Trophoblast cell (in vitro differentiated cells and primary cell): ENCODE measurements at regions not wholly inside any gene's neighbourhood (a gene's known extent, or its start where the extent isn't known, plus 50 kb on each side); places are given as distances from the start of the nearest gene placed in this dataset.

Experiments used
- DNase-seq, 2 donors: peaks; one replicate each; pipeline ENCODE4 v3.0.0-alpha.2; 2016
- H2AFZ ChIP-seq: 2 replicates; pipeline ENCODE4 v1.6.1; 2013; ENCODE audit warnings: low read length, moderate library complexity, mild to moderate bottlenecking; ENCODE audit not compliant: insufficient read depth, poor library complexity
- H2AK5ac ChIP-seq: 2 replicates; pipeline ENCODE4 v1.6.1; 2013; ENCODE audit warnings: mild to moderate bottlenecking, low read length
- H2BK120ac ChIP-seq: 2 replicates; pipeline ENCODE4 v1.6.1; 2013; ENCODE audit warnings: low read length, mild to moderate bottlenecking, moderate library complexity; ENCODE audit not compliant: insufficient read depth, poor library complexity
- H2BK12ac ChIP-seq: 2 replicates; pipeline ENCODE4 v1.6.1; 2013; ENCODE audit warnings: mild to moderate bottlenecking, low read length, moderate library complexity
- H2BK5ac ChIP-seq: 2 replicates; pipeline ENCODE4 v1.6.1; 2013; ENCODE audit warnings: low read length, low read depth, moderate library complexity, mild to moderate bottlenecking; ENCODE audit not compliant: poor library complexity
- H3K14ac ChIP-seq: 2 replicates; pipeline ENCODE4 v1.6.1; 2013; ENCODE audit warnings: mild to moderate bottlenecking, low read length
- H3K18ac ChIP-seq: 2 replicates; pipeline ENCODE4 v1.6.1; 2013; ENCODE audit warnings: mild to moderate bottlenecking, low read length
- H3K23ac ChIP-seq: 2 replicates; pipeline ENCODE4 v1.6.1; 2013; ENCODE audit warnings: low read length
- H3K27ac ChIP-seq: 2 replicates; pipeline ENCODE4 v1.5.1; 2013; ENCODE audit warnings: low read depth, mild to moderate bottlenecking, inconsistent platforms, low read length, moderate library complexity
- H3K27me3 ChIP-seq: 2 replicates; pipeline ENCODE4 v1.6.1; 2013; ENCODE audit warnings: inconsistent platforms, mild to moderate bottlenecking, low read length, moderate library complexity; ENCODE audit not compliant: insufficient read depth
- H3K36me3 ChIP-seq, 2 experiments: 1 replicate in 1 of 2; 2 replicates in 1 of 2; pipeline ENCODE4 v1.6.1; 2013; ENCODE audit warnings: low read length in 2 of 2, mild to moderate bottlenecking in 2 of 2, moderate library complexity in 1 of 2; ENCODE audit not compliant: insufficient read depth in 2 of 2, control insufficient read depth in 1 of 2
- H3K4ac ChIP-seq: 2 replicates; pipeline ENCODE4 v1.6.1; 2013; ENCODE audit warnings: low read depth, mild to moderate bottlenecking, low read length, moderate library complexity
- H3K4me1 ChIP-seq, 2 experiments: 1 replicate in 1 of 2; 2 replicates in 1 of 2; pipeline ENCODE4 v1.6.1; 2013; ENCODE audit warnings: low read length in 2 of 2, mild to moderate bottlenecking in 2 of 2, moderate library complexity in 1 of 2; ENCODE audit not compliant: insufficient read depth in 2 of 2, control insufficient read depth in 1 of 2
- H3K4me2 ChIP-seq: 2 replicates; pipeline ENCODE4 v1.6.1; 2013; ENCODE audit warnings: inconsistent platforms, mild to moderate bottlenecking, low read length, moderate library complexity
- H3K4me3 ChIP-seq: 2 replicates; pipeline ENCODE4 v1.5.1; 2013; ENCODE audit warnings: mild to moderate bottlenecking, low read depth, low read length, inconsistent platforms
- H3K79me1 ChIP-seq: one replicate; pipeline ENCODE4 v1.6.1; 2013; ENCODE audit warnings: low read length
- H3K79me2 ChIP-seq: 2 replicates; pipeline ENCODE4 v1.6.1; 2013; ENCODE audit warnings: low read length, mild to moderate bottlenecking; ENCODE audit not compliant: control insufficient read depth, insufficient read depth, poor library complexity
- H3K9ac ChIP-seq: 2 replicates; pipeline ENCODE4 v1.6.1; 2013; ENCODE audit warnings: mild to moderate bottlenecking, low read length
- H3K9me3 ChIP-seq: 2 replicates; pipeline ENCODE4 v1.6.1; 2013; ENCODE audit warnings: low read depth, mild to moderate bottlenecking, control low read depth, inconsistent platforms, low read length; ENCODE audit not compliant: insufficient read depth
- H4K12ac ChIP-seq: 2 replicates; pipeline ENCODE4 v1.6.1; 2013; ENCODE audit warnings: low read depth, mild to moderate bottlenecking, low read length, moderate library complexity
- H4K8ac ChIP-seq: 2 replicates; pipeline ENCODE4 v1.6.1; 2013; ENCODE audit warnings: low read depth, mild to moderate bottlenecking, low read length, moderate library complexity
- H4K91ac ChIP-seq: one replicate; pipeline ENCODE4 v1.6.1; 2013; ENCODE audit warnings: low read depth, mild to moderate bottlenecking, low read length, moderate library complexity
- WGBS: extraction: QIAGEN DNeasy Blood & Tissue Kit; methylation state at CpG from one replicate; pipeline ENCODE4 v1.1.7; 2013; ENCODE audit warnings: missing lambda C conversion rate; ENCODE audit not compliant: insufficient read length, insufficient coverage; ENCODE audit errors: extremely low coverage; 5-methylcytosine and 5-hydroxymethylcytosine counted together

GRCh38 chr20:43302936-43303335 lies 113.2 kb upstream of the PTPRT start:
- H3K79me1 ChIP-seq = no peaks in the 10 kb centered on the region
- WGBS = no CpG with 5 or more reads among the region's 4 CpGs

GRCh38 chr20:43300901-43301300 lies 111.2 kb upstream of the PTPRT start:
- peaks cover 2% of the 10 kb centered on the region for H3K9me3 ChIP-seq
- no peak overlapping the region for H3K9ac ChIP-seq
- H4K8ac ChIP-seq = no peak overlapping the region
- H3K79me2 ChIP-seq = no peaks in the 10 kb centered on the region
- no peak overlapping the region for H3K14ac ChIP-seq
- no peak overlapping the region for H3K4me3 ChIP-seq
- no peak overlapping the region for H2BK5ac ChIP-seq
- no peak overlapping the region for H3K18ac ChIP-seq
- H3K27ac ChIP-seq = no peak overlapping the region
- no peak overlapping the region for H4K12ac ChIP-seq
- H2BK12ac ChIP-seq = no peak overlapping the region
- H3K36me3 ChIP-seq = no peaks in the 10 kb centered on the region
- WGBS = no CpG with 5 or more reads among the region's 2 CpGs
- no peak overlapping the region for H2BK120ac ChIP-seq
- H3K4me1 ChIP-seq = no peaks in the 10 kb centered on the region
- H3K4me2 ChIP-seq = no peak overlapping the region
- DNase-seq = no peak
- no peak overlapping the region for H2AK5ac ChIP-seq
- no peak overlapping the region for H3K4ac ChIP-seq
- no peak overlapping the region for H2AFZ ChIP-seq
- H3K27me3 ChIP-seq = no peaks in the 10 kb centered on the region
- H4K91ac ChIP-seq = no peak overlapping the region
- H3K23ac ChIP-seq = no peak overlapping the region
- H3K79me1 ChIP-seq = no peaks in the 10 kb centered on the region

More at GRCh38 chr20:43302936-43303335, 113.2 kb upstream of the PTPRT start:
- Histone ChIP-seq H3K79me2 (no peaks in the 10 kb centered on the region), H3K27ac (no peak overlapping the region), H4K91ac (no peak overlapping the region), H4K8ac (no peak overlapping the region), H3K9ac (no peak overlapping the region), H4K12ac (no peak overlapping the region), H3K4ac (no peak overlapping the region), H3K4me3 (no peak overlapping the region), H3K4me1 (no peaks in the 10 kb centered on the region), H2BK12ac (no peak overlapping the region), H3K36me3 (no peaks in the 10 kb centered on the region), H3K14ac (no peak overlapping the region), H3K27me3 (no peaks in the 10 kb centered on the region), H2AFZ (no peak overlapping the region), H3K9me3 (peaks cover 3% of the 10 kb centered on the region), H3K23ac (no peak overlapping the region), H2AK5ac (no peak overlapping the region), H2BK5ac (no peak overlapping the region), H3K4me2 (no peak overlapping the region), H3K18ac (no peak overlapping the region), H2BK120ac (no peak overlapping the region)
- no peak for DNase-seq

DNA sequence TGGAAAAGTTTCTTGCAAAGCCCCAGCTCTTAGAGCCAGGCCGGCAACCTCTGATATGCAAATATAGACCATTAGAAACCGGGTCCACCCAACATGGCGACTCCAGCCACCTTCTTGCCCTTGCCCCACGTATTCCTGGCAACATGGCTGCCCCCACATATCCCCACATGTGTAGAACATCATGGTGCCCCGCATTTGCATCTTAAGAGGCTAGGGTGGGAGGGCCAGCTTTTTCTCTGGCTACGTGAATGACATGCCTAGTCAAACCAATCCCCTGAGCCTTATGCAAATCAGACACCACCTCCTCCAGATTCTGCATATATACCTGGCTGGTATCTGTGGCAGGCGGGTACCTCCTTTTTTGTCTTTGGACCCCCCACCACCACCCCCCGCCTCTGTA lies 106.1 kb upstream of the PTPRT start:
- H3K4me2 ChIP-seq = no peak overlapping the region
- H3K27ac ChIP-seq = no peak overlapping the region
- H3K9ac ChIP-seq = no peak overlapping the region
- peaks cover 8% of the 10 kb centered on the region for H3K9me3 ChIP-seq
- H3K4me3 ChIP-seq = no peak overlapping the region
- H4K91ac ChIP-seq = no peak overlapping the region
- no peaks in the 10 kb centered on the region for H3K27me3 ChIP-seq
- no peak overlapping the region for H4K12ac ChIP-seq
- H3K23ac ChIP-seq = no peak overlapping the region
- no peak overlapping the region for H3K18ac ChIP-seq
- H3K79me1 ChIP-seq = no peaks in the 10 kb centered on the region
- no peak overlapping the region for H4K8ac ChIP-seq
- H2AK5ac ChIP-seq = no peak overlapping the region
- H3K4ac ChIP-seq = no peak overlapping the region
- H2BK12ac ChIP-seq = no peak overlapping the region
- H3K4me1 ChIP-seq = no peaks in the 10 kb centered on the region
- no peaks in the 10 kb centered on the region for H3K36me3 ChIP-seq
- no peak overlapping the region for H2AFZ ChIP-seq
- no peaks in the 10 kb centered on the region for H3K79me2 ChIP-seq
- no peak overlapping the region for H2BK120ac ChIP-seq
- no peak for DNase-seq
- no peak overlapping the region for H2BK5ac ChIP-seq
- H3K14ac ChIP-seq = no peak overlapping the region
- WGBS = no CpG with 5 or more reads among the region's 8 CpGs

DNA sequence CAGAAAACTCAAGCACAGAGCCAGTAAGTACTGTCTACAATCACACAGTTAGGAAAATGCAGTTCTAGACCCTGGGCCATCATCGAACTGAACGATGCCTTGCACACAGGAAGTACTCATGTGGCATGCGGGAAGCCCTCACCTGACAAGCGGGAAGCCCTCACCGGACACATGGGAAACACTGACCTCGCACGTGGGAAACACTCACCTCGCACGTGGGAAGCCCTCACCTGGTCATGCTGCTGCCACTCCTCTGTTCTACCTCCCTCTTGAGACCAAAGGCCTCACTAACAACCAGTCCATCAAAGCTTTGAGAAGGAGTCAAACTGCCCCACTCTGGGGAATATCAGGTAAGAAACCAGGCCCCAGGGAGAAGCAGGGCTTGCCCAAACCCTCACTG lies 105.6 kb upstream of the PTPRT start:
- Histone ChIP-seq H3K4me1 (no peaks in the 10 kb centered on the region), H4K8ac (no peak overlapping the region), H3K27me3 (no peaks in the 10 kb centered on the region), H4K91ac (no peak overlapping the region), H3K4me3 (peak overlapping the region; percentile 49), H3K14ac (no peak overlapping the region), H3K23ac (no peak overlapping the region), H3K4ac (no peak overlapping the region), H3K4me2 (no peak overlapping the region), H2AK5ac (no peak overlapping the region), H3K79me1 (no peaks in the 10 kb centered on the region), H4K12ac (no peak overlapping the region), H3K9ac (no peak overlapping the region), H3K36me3 (no peaks in the 10 kb centered on the region), H3K79me2 (no peaks in the 10 kb centered on the region), H2AFZ (no peak overlapping the region), H2BK5ac (no peak overlapping the region), H3K18ac (no peak overlapping the region), H3K27ac (no peak overlapping the region), H2BK120ac (no peak overlapping the region), H2BK12ac (no peak overlapping the region), H3K9me3 (peaks cover 8% of the 10 kb centered on the region)
- DNase-seq = no peak
- WGBS = no CpG with 5 or more reads among the region's 9 CpGs
